Right lobe of liver (tissue), 6 donors: ENCODE measurements at regions not wholly inside any gene's neighbourhood (a gene's known extent, or its start where the extent isn't known, plus 50 kb on each side); places are given as distances from the start of the nearest gene placed in this dataset.

ENCODE experiments used
- ATAC-seq, 4 donors: fragments of 200-7000 bp; cut with Tn5 transposase; one replicate each; pipeline ENCODE4 v1.9.1; 2020; ENCODE audit warnings: mild to moderate bottlenecking in 4 of 4, moderate library complexity in 4 of 4
- DNase-seq, 3 donors: peaks; one replicate each; pipeline ENCODE4 v3.0.0-alpha.2; 2020
- H3K27ac ChIP-seq, 3 donors: fragments of 200-600 bp; one replicate each; pipeline ENCODE4 v1.8.0; 2022
- H3K27me3 ChIP-seq, 2 donors: fragments of 200-600 bp; one replicate each; pipeline ENCODE4 v1.8.0; 2022
- H3K36me3 ChIP-seq, 4 donors: fragments of 200-600 bp; sonication (generic) in 1 of 4; one replicate each; pipeline versions ENCODE4 v1.5.1 to v1.8.0; 2017 to 2022; ENCODE audit warnings: control low read depth in 1 of 4
- H3K4me1 ChIP-seq, 4 donors: fragments of 200-600 bp; sonication (generic) in 1 of 4; one replicate each; pipeline versions ENCODE4 v1.5.1 to v1.8.0; 2017 to 2022; ENCODE audit warnings: control low read depth in 1 of 4
- H3K4me3 ChIP-seq, 3 donors: fragments of 200-600 bp; one replicate each; pipeline ENCODE4 v1.8.0; 2022
- H3K9me3 ChIP-seq, 4 donors: fragments of 200-600 bp; sonication (generic) in 1 of 4; one replicate each; pipeline versions ENCODE4 v1.5.1 to v1.8.0; 2017 to 2022; ENCODE audit warnings: control low read depth in 1 of 4
- CTCF ChIP-seq, 4 donors: fragments of 200-600 bp in 3 of 4; fragments of 450-650 bp in 1 of 4; IDR thresholded peaks; one replicate each; pipeline versions ENCODE4 v1.5.1 to v1.8.0; 2016 to 2022; ENCODE audit warnings: antibody characterized with exemption in 4 of 4, mild to moderate bottlenecking in 2 of 4
- POLR2A ChIP-seq: fragments of 450-650 bp; IDR thresholded peaks from one replicate; pipeline ENCODE4 v1.6.1; 2017; ENCODE audit warnings: antibody characterized with exemption, mild to moderate bottlenecking
- WGBS: methylation state at CpG from one replicate; pipeline ENCODE4 v1.1.6; 2018; ENCODE audit warnings: low coverage, low lambda C conversion rate; ENCODE audit not compliant: insufficient coverage; ENCODE audit errors: missing lambda C conversion rate; 5-methylcytosine and 5-hydroxymethylcytosine counted together
- intact Hi-C, 2 donors: fragments of 100-400 bp; cut with DNase I; formaldehyde crosslinking; loops; one replicate each; pipeline versions ENCODE4 v1.11.2 to v1.14.1; 2022
- donor health status: DM: no; HTN: yes; CAD: no.
- donor health status: DM: no; HTN: no; CAD: no.
- donor health status: DM: no; HTN: no; CAD: no.
- donor health status: DM: no; HTN: yes; CAD: no.
- donor health status: DM: no; HTN: yes; CAD: no.

GRCh38 chr11:76280882-76281557, 74.7 kb upstream of the WNT11 start:
- peaks cover 0 to 11% (median 3%) of the 10 kb centered on the region in 4 donors for H3K4me1 ChIP-seq
- intact Hi-C loops: no loop called here
- H3K4me3 ChIP-seq: no peak overlapping the region
- H3K36me3 ChIP-seq: no peaks in the 10 kb centered on the region
- no peaks in the 10 kb centered on the region for H3K9me3 ChIP-seq
- H3K27me3 ChIP-seq: no peaks in the 10 kb centered on the region
- H3K27ac ChIP-seq: no peak overlapping the region
- TF ChIP-seq CTCF (IDR thresholded peaks at IDR 0.05) (no peak), POLR2A (no peak)
- no peak for ATAC-seq
- 48% methylated on average over 2 of the region's 15 CpGs for WGBS
- no peak for DNase-seq

GRCh38 chr11:76280151-76280881, 74.0 kb upstream of the WNT11 start:
- intact Hi-C loops: no loop called here
- Histone ChIP-seq H3K4me3 (no peak overlapping the region), H3K27ac (no peak overlapping the region), H3K4me1 (peaks cover 0 to 12% (median 3%) of the 10 kb centered on the region in 4 donors), H3K27me3 (no peaks in the 10 kb centered on the region), H3K36me3 (no peaks in the 10 kb centered on the region), H3K9me3 (no peaks in the 10 kb centered on the region)
- ATAC-seq (no peak), DNase-seq (no peak)
- 92% methylated on average over 6 of the region's 16 CpGs for WGBS
- no peak for TF ChIP-seq CTCF (IDR thresholded peaks at IDR 0.05)
- no peak for TF ChIP-seq POLR2A

GRCh38 chr11:76279646-76280045, 73.3 kb upstream of the WNT11 start:
- DNase-seq: no peak
- 70% methylated on average over 3 of the region's 7 CpGs for WGBS
- no peak overlapping the region for H3K27ac ChIP-seq
- peaks cover 0 to 12% (median 3%) of the 10 kb centered on the region in 4 donors for H3K4me1 ChIP-seq
- H3K9me3 ChIP-seq: no peaks in the 10 kb centered on the region
- no peaks in the 10 kb centered on the region for H3K36me3 ChIP-seq
- no peaks in the 10 kb centered on the region for H3K27me3 ChIP-seq
- TF ChIP-seq CTCF (IDR thresholded peaks at IDR 0.05) (no peak), POLR2A (no peak)
- H3K4me3 ChIP-seq: no peak overlapping the region
- intact Hi-C loops: no loop called here
- no peak for ATAC-seq

GRCh38 chr11:76279038-76279437, 72.7 kb upstream of the WNT11 start:
- DNase-seq (no peak), ATAC-seq (no peak)
- Histone ChIP-seq H3K9me3 (no peaks in the 10 kb centered on the region), H3K4me1 (peaks cover 0 to 12% (median 3%) of the 10 kb centered on the region in 4 donors), H3K4me3 (no peak overlapping the region), H3K36me3 (no peaks in the 10 kb centered on the region), H3K27me3 (no peaks in the 10 kb centered on the region), H3K27ac (no peak overlapping the region)
- WGBS: 96% methylated on average over 4 of the region's 6 CpGs
- intact Hi-C loops: no loop called here
- TF ChIP-seq POLR2A (no peak), CTCF (IDR thresholded peaks at IDR 0.05) (no peak)
